MM.1S (cell line): ENCODE measurements at regions not wholly inside any gene's neighbourhood (a gene's known extent, or its start where the extent isn't known, plus 50 kb on each side); places are given as distances from the start of the nearest gene placed in this dataset.

Experiments
- DNase-seq: peaks from one replicate; pipeline ENCODE4 v3.0.0-alpha.2; 2015
- H2AFZ ChIP-seq: fragments of 300-600 bp; sonication (generic); 2 replicates; pipeline ENCODE4 v1.6.0; 2016; ENCODE audit warnings: antibody characterized with exemption, low read length
- H3F3A ChIP-seq: fragments of 300-600 bp; sonication (generic); 2 replicates; pipeline ENCODE4 v1.6.1; 2016; ENCODE audit warnings: mild to moderate bottlenecking, antibody characterized with exemption, low read length, moderate library complexity, mixed read lengths; ENCODE audit not compliant: insufficient read depth
- H3K27ac ChIP-seq: fragments of 300-600 bp; sonication (generic); 2 replicates; pipeline ENCODE4 v1.5.1; 2016; ENCODE audit warnings: mild to moderate bottlenecking, low read length
- H3K27me3 ChIP-seq: fragments of 300-600 bp; sonication (generic); replicated peaks from 2 replicates; pipeline ENCODE4 v1.6.0; 2016; ENCODE audit warnings: low read length; ENCODE audit not compliant: insufficient read depth
- H3K36me3 ChIP-seq: fragments of 300-600 bp; sonication (generic); replicated peaks from 2 replicates; pipeline ENCODE4 v1.6.1; 2016; ENCODE audit warnings: mild to moderate bottlenecking, low read length, mixed read lengths; ENCODE audit not compliant: insufficient read depth
- H3K4me1 ChIP-seq: fragments of 300-600 bp; sonication (generic); 2 replicates; pipeline ENCODE4 v1.6.1; 2016; ENCODE audit warnings: low read length, mixed read lengths
- H3K4me2 ChIP-seq: fragments of 300-600 bp; sonication (generic); 2 replicates; pipeline ENCODE4 v1.6.0; 2016; ENCODE audit warnings: low read depth, low read length
- H3K4me3 ChIP-seq: fragments of 300-600 bp; sonication (generic); 2 replicates; pipeline ENCODE4 v1.5.1; 2016; ENCODE audit warnings: low read length, mixed read lengths
- H3K79me2 ChIP-seq: fragments of 300-600 bp; sonication (generic); 2 replicates; pipeline ENCODE4 v1.6.1; 2016; ENCODE audit warnings: mixed run types, low read length, mixed read lengths
- H3K9ac ChIP-seq: fragments of 300-600 bp; sonication (generic); 2 replicates; pipeline ENCODE4 v1.6.1; 2016; ENCODE audit warnings: low read length, mixed read lengths
- H3K9me2 ChIP-seq: fragments of 300-600 bp; sonication (generic); replicated peaks from 2 replicates; pipeline ENCODE4 v1.6.1; 2016; ENCODE audit warnings: mild to moderate bottlenecking, low read length, mixed read lengths; ENCODE audit not compliant: insufficient read depth
- H3K9me3 ChIP-seq: fragments of 300-600 bp; sonication (generic); replicated peaks from 2 replicates; pipeline ENCODE4 v1.6.1; 2016; ENCODE audit warnings: mild to moderate bottlenecking, low read length, mixed read lengths; ENCODE audit not compliant: insufficient read depth
- H4K20me1 ChIP-seq: fragments of 300-600 bp; sonication (generic); 2 replicates; pipeline ENCODE4 v1.6.1; 2016; ENCODE audit warnings: mild to moderate bottlenecking, low read length, moderate library complexity, mixed read lengths; ENCODE audit not compliant: insufficient read depth
- EZH2 ChIP-seq: fragments of 300-600 bp; sonication (generic); optimal IDR thresholded peaks from 2 replicates; pipeline ENCODE3; 2017; ENCODE audit warnings: low read depth, mild to moderate bottlenecking, antibody characterized with exemption, low read length, mixed read lengths
- EZH2phosphoT487 ChIP-seq: fragments of 300-600 bp; sonication (generic); IDR thresholded peaks from 2 replicates; pipeline ENCODE4 v1.6.1; 2018; ENCODE audit warnings: antibody characterized with exemption, low read length
- TF ChIP-seq, protein P1 (sequence below): fragments of 300-600 bp; sonication (generic); IDR thresholded peaks from 2 replicates; pipeline ENCODE4 v1.5.1; 2016; ENCODE audit warnings: antibody characterized with exemption, low read length, mixed read lengths

DNA sequence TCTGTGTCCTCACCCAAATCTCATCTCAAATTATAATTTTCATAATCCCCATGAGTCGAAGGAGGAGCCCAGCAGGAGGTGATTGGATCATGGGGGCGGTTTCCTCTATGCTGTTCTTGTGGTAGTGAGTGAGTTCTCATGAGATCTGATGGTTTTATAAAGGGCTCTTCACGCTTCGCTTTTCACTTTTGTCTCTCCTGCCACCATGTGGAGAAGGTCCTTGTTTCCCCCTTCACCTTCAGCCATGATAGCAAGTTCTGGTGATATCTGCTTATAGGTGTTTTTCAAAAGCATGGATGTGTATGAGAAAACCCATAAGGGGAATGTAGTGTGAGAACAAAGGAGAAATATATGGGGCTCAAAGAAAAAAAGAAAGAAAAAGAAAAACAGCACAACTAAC, 405.9 kb upstream of the RGS18 start:
- Histone ChIP-seq H3K4me3 (no peak overlapping the region), H3K4me1 (no peaks in the 10 kb centered on the region), H3K9me3 (no peaks in the 10 kb centered on the region), H3K79me2 (no peaks in the 10 kb centered on the region), H3F3A (no peaks in the 10 kb centered on the region), H3K27ac (no peak overlapping the region), H3K9ac (no peak overlapping the region), H3K27me3 (no peaks in the 10 kb centered on the region), H3K36me3 (no peaks in the 10 kb centered on the region), H3K9me2 (no peaks in the 10 kb centered on the region), H2AFZ (no peak overlapping the region), H3K4me2 (no peak overlapping the region), H4K20me1 (no peaks in the 10 kb centered on the region)
- no peak for TF ChIP-seq EZH2
- DNase-seq, result no peak

DNA sequence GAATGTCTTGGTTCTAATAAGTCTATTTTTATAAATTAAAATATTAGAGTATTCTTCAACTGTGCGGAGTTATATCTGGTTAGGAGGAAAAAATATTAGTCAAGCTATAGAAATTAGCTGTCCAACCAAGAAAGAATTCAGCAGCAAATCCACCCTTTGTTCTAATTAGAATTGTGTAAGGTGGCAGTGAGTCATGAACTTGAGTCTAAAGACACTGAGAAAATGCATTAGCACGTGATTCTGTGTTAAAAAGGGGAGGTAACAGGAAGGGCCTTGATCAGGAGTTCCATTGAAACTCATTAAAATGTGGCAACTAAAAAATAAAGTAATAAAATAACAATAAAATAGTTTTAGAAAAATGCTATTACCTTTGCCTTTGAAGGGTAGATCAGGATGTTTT, 398.2 kb upstream of the RGS18 start:
- Histone ChIP-seq H4K20me1 (no peaks in the 10 kb centered on the region), H3F3A (no peaks in the 10 kb centered on the region), H3K9me3 (no peaks in the 10 kb centered on the region), H3K4me1 (no peaks in the 10 kb centered on the region), H3K36me3 (no peaks in the 10 kb centered on the region), H2AFZ (no peak overlapping the region), H3K9ac (no peak overlapping the region), H3K9me2 (no peaks in the 10 kb centered on the region), H3K27me3 (no peaks in the 10 kb centered on the region), H3K4me3 (no peak overlapping the region), H3K4me2 (no peak overlapping the region), H3K27ac (no peak overlapping the region), H3K79me2 (no peaks in the 10 kb centered on the region)
- no peak for TF ChIP-seq EZH2
- TF ChIP-seq, protein P1, sequence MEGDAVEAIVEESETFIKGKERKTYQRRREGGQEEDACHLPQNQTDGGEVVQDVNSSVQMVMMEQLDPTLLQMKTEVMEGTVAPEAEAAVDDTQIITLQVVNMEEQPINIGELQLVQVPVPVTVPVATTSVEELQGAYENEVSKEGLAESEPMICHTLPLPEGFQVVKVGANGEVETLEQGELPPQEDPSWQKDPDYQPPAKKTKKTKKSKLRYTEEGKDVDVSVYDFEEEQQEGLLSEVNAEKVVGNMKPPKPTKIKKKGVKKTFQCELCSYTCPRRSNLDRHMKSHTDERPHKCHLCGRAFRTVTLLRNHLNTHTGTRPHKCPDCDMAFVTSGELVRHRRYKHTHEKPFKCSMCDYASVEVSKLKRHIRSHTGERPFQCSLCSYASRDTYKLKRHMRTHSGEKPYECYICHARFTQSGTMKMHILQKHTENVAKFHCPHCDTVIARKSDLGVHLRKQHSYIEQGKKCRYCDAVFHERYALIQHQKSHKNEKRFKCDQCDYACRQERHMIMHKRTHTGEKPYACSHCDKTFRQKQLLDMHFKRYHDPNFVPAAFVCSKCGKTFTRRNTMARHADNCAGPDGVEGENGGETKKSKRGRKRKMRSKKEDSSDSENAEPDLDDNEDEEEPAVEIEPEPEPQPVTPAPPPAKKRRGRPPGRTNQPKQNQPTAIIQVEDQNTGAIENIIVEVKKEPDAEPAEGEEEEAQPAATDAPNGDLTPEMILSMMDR, result no peak
- no peak for TF ChIP-seq EZH2phosphoT487
- DNase-seq, result no peak

DNA sequence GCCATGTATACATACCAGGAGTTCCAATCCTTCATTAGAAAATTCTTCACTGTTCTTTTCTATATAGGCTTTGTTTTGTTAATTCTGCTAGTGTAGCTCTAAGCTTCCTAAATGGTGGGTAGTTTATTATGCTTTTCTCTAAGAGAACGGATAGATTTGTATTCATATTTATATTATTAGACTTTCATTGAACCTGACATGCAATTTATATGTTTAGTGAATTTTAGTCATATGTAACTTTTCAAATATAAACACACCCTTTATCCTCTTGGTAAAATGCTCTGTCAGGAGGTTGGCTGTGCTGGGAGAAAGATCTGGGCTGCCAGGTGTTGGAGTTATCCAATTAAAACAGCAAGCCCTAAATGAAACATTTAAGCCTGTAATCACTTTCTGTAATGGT, 369.7 kb upstream of the RGS18 start:
- no peak overlapping the region for H3K4me2 ChIP-seq
- no peak overlapping the region for H3K27ac ChIP-seq
- no peak for DNase-seq
- H3K9me2 ChIP-seq, result no peaks in the 10 kb centered on the region
- H3K4me3 ChIP-seq, result no peak overlapping the region
- no peaks in the 10 kb centered on the region for H3K9me3 ChIP-seq
- no peaks in the 10 kb centered on the region for H4K20me1 ChIP-seq
- H3F3A ChIP-seq, result no peaks in the 10 kb centered on the region
- no peak overlapping the region for H2AFZ ChIP-seq
- H3K4me1 ChIP-seq, result no peaks in the 10 kb centered on the region
- TF ChIP-seq EZH2 (no peak), EZH2phosphoT487 (no peak)
- TF ChIP-seq, protein P1, result no peak
- no peaks in the 10 kb centered on the region for H3K79me2 ChIP-seq
- no peaks in the 10 kb centered on the region for H3K27me3 ChIP-seq
- H3K9ac ChIP-seq, result no peak overlapping the region
- no peaks in the 10 kb centered on the region for H3K36me3 ChIP-seq

DNA sequence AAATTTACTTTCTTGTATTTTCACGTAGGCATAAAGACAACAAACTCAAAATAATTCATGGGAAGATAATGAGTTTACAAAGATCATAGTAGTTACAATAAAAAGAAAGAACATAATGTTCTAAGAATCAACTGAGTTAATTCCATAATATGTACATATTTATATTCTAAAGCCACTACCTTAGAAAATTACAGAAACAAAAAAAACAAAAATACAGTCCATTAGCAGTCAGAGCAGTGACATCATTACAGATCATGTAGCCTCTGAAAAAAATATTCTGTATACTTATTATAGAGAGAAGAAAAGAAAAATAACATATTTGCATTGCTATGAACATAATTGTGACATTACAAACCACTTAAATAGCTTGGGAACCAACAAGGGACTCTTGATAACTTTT, 360.1 kb upstream of the RGS18 start:
- Histone ChIP-seq H3K4me1 (no peaks in the 10 kb centered on the region), H3F3A (no peaks in the 10 kb centered on the region), H3K27ac (no peak overlapping the region), H3K9me2 (no peaks in the 10 kb centered on the region), H3K27me3 (no peaks in the 10 kb centered on the region), H3K4me3 (no peak overlapping the region), H2AFZ (no peak overlapping the region), H3K4me2 (no peak overlapping the region), H3K36me3 (no peaks in the 10 kb centered on the region), H3K9me3 (no peaks in the 10 kb centered on the region), H3K9ac (no peak overlapping the region), H4K20me1 (no peaks in the 10 kb centered on the region), H3K79me2 (no peaks in the 10 kb centered on the region)
- DNase-seq, result no peak
- no peak for TF ChIP-seq EZH2phosphoT487
